Pancreas (tissue), 10 donors: ENCODE measurements at regions not wholly inside any gene's neighbourhood (a gene's known extent, or its start where the extent isn't known, plus 50 kb on each side); places are given as distances from the start of the nearest gene placed in this dataset.

Experiments used
- ATAC-seq, 4 donors: fragments of 200-7000 bp; cut with Tn5 transposase; one replicate each; pipeline versions ENCODE4 v1.8.0 to v1.9.1; 2020; ENCODE audit warnings: mild to moderate bottlenecking in 4 of 4, moderate library complexity in 4 of 4
- DNase-seq, 6 donors: peaks; one replicate each; pipeline ENCODE4 v3.0.0-alpha.2; 2020
- FAIRE-seq: peaks from 2 replicates; lab custom pipeline; 2012; peaks lifted over from hg19 to GRCh38; lab: Jason Lieb, UNC
- H3K27ac ChIP-seq, 4 donors: fragments of 200-600 bp; sonication (generic); 1 replicate in 3 of 4; 2 replicates in 1 of 4; pipeline versions ENCODE4 v1.5.0 to v1.8.0; 2020
- H3K27me3 ChIP-seq, 4 donors: fragments of 200-600 bp; one replicate each; pipeline ENCODE4 v1.8.0; 2021
- H3K36me3 ChIP-seq, 3 donors: fragments of 200-600 bp; sonication (generic) in 1 of 3; one replicate each; pipeline versions ENCODE4 v1.5.0 to v1.8.0; 2020 to 2021
- H3K4me1 ChIP-seq, 3 donors: fragments of 200-600 bp; one replicate each; pipeline ENCODE4 v1.8.0; 2021
- H3K4me3 ChIP-seq, 4 donors: fragments of 200-600 bp; sonication (generic) in 2 of 4; one replicate each; pipeline versions ENCODE4 v1.5.0 to v1.8.0; 2020 to 2021
- H3K9me3 ChIP-seq, 4 donors: fragments of 200-600 bp; one replicate each; pipeline ENCODE4 v1.8.0; 2021
- CTCF ChIP-seq, 4 donors: fragments of 200-600 bp; sonication (generic) in 3 of 4; IDR thresholded peaks; one replicate each; pipeline versions ENCODE4 v1.5.0 to v1.8.0; 2021; ENCODE audit warnings: antibody characterized with exemption in 4 of 4
- WGBS, 2 donors: extraction: QIAGEN DNeasy Blood & Tissue Kit; methylation state at CpG; one replicate each; pipeline ENCODE4 v1.1.7; 2013; 5-methylcytosine and 5-hydroxymethylcytosine counted together
- intact Hi-C, 3 donors: fragments of 100-400 bp; cut with DNase I; formaldehyde crosslinking; loops; one replicate each; pipeline versions ENCODE4 v1.11.1 to v1.14.2; 2022
- donor health status: healthy with polysubstance abuse.
- donor health status: DM: no; HTN: no; CAD: no; lungs with moderate emphysema.
- donor health status: DM: no; HTN: no; CAD: no.
- donor health status: control.
- donor health status: control.
- donor health status: Bipolar disorder and iron deficiency.
- donor health status: DM: yes; HTN: yes; CAD: no.
- donor health status: DM: no; HTN: no; CAD: no.
- donor health status: DM: no; HTN: no; CAD: no.
- donor health status: DM: yes; HTN: yes; CAD: no.

GRCh38 chr4:53649357-53649756 lies 58.1 kb upstream of the LNX1 start:
- 42 to 87% methylated on average over 2 of the region's 2 CpGs for WGBS, 2 donors
- Histone ChIP-seq H3K4me3 (no peak overlapping the region), H3K27me3 (no peaks in the 10 kb centered on the region), H3K4me1 (peaks cover 32 to 37% (median 37%) of the 10 kb centered on the region in 3 donors), H3K36me3 (no peaks in the 10 kb centered on the region), H3K9me3 (no peaks in the 10 kb centered on the region), H3K27ac (no peak overlapping the region)
- FAIRE-seq (no peak), ATAC-seq (no peak), DNase-seq (no peak)
- TF ChIP-seq CTCF (IDR thresholded peaks at IDR 0.05): no peak
- intact Hi-C loops: no loop called here

GRCh38 chr4:53647547-53647946 lies 56.3 kb upstream of the LNX1 start:
- WGBS, 2 donors: 74 to 94% methylated on average over 5 of the region's 5 CpGs
- no peak for FAIRE-seq
- Histone ChIP-seq H3K4me1 (peaks cover 21 to 32% (median 26%) of the 10 kb centered on the region in 3 donors), H3K36me3 (no peaks in the 10 kb centered on the region), H3K9me3 (no peaks in the 10 kb centered on the region), H3K4me3 (no peak overlapping the region), H3K27me3 (no peaks in the 10 kb centered on the region), H3K27ac (no peak overlapping the region)
- no peak for TF ChIP-seq CTCF (IDR thresholded peaks at IDR 0.05)
- no peak for ATAC-seq
- intact Hi-C loops: no loop called here
- no peak for DNase-seq

- no peaks in the 10 kb centered on the region for H3K27me3 ChIP-seq
- no peak for TF ChIP-seq CTCF (IDR thresholded peaks at IDR 0.05)
- FAIRE-seq (no peak), ATAC-seq (no peak), DNase-seq (no peak)
- H3K4me1 ChIP-seq: peaks cover 21 to 32% (median 22%) of the 10 kb centered on the region in 3 donors
- H3K4me3 ChIP-seq: no peak overlapping the region
- H3K36me3 ChIP-seq: no peaks in the 10 kb centered on the region
- intact Hi-C loops: no loop called here
- H3K27ac ChIP-seq: peak overlapping the region in 2 of 4 donors; percentile 32 to 87
- no peaks in the 10 kb centered on the region for H3K9me3 ChIP-seq
- WGBS, 2 donors: 5 to 8% methylated on average over 3 of the region's 3 CpGs
Measured at GRCh38 chr4:53646795-53647194, 55.5 kb upstream of the LNX1 start.

GRCh38 chr4:53645108-53645507 lies 53.8 kb upstream of the LNX1 start:
- ATAC-seq: peak; percentile 15 to 61 (median 30)
- no peak for TF ChIP-seq CTCF (IDR thresholded peaks at IDR 0.05)
- FAIRE-seq: no peak
- WGBS, 2 donors: 18 to 26% methylated on average over 3 of the region's 3 CpGs
- Histone ChIP-seq H3K4me1 (peaks cover 33 to 48% (median 36%) of the 10 kb centered on the region in 3 donors), H3K4me3 (no peak overlapping the region), H3K27ac (peak overlapping the region; percentile 81 to 92 (median 88)), H3K36me3 (no peaks in the 10 kb centered on the region), H3K9me3 (no peaks in the 10 kb centered on the region), H3K27me3 (no peaks in the 10 kb centered on the region)
- intact Hi-C loops: no loop called here
- peak in 2 of 6 donors; percentile 27 to 37 for DNase-seq

GRCh38 chr4:53644607-53645006 lies 53.3 kb upstream of the LNX1 start:
- no peaks in the 10 kb centered on the region for H3K9me3 ChIP-seq
- H3K4me1 ChIP-seq: peaks cover 33 to 49% (median 36%) of the 10 kb centered on the region in 3 donors
- no peak for TF ChIP-seq CTCF (IDR thresholded peaks at IDR 0.05)
- ATAC-seq (peak; percentile 92 to 96 (median 96)), FAIRE-seq (peak; percentile 75), DNase-seq (peak; percentile 72 to 96 (median 92))
- no peaks in the 10 kb centered on the region for H3K36me3 ChIP-seq
- intact Hi-C loops: no loop called here
- H3K27ac ChIP-seq: peak overlapping the region; percentile 81 to 92 (median 88)
- WGBS, 2 donors: 13 to 20% methylated on average over 3 of the region's 3 CpGs
- H3K4me3 ChIP-seq: no peak overlapping the region
- H3K27me3 ChIP-seq: no peaks in the 10 kb centered on the region
